H1 (cell line): ENCODE measurements at regions not wholly inside any gene's neighbourhood (a gene's known extent, or its start where the extent isn't known, plus 50 kb on each side); places are given as distances from the start of the nearest gene placed in this dataset.

ENCODE experiments used
- CTCF ChIA-PET: fragments of 300-600 bp; sonication (Branson Sonifier 250); formaldehyde crosslinking; loops from one replicate; lab custom pipeline; 2021; ENCODE audit not compliant: partially characterized antibody; lab: Charles Lee
- POLR2A ChIA-PET: fragments of 300-600 bp; sonication (Branson Sonifier 250); formaldehyde crosslinking; loops from one replicate; lab custom pipeline; 2021; ENCODE audit warnings: inconsistent platforms; ENCODE audit not compliant: partially characterized antibody; lab: Charles Lee
- DNase-seq, 2 experiments: peaks; one replicate each; pipeline versions ENCODE4 v3.0.0 to v3.0.0-alpha.2; 2010 to 2022; ENCODE audit warnings: low spot score in 2 of 2, low read depth in 1 of 2, mixed read lengths in 1 of 2
- FAIRE-seq: peaks from 2 replicates; lab custom pipeline; 2011; peaks lifted over from hg19 to GRCh38; lab: Jason Lieb, UNC
- H2AFZ ChIP-seq: 2 replicates; pipeline ENCODE4 v1.8.1; 2012; ENCODE audit warnings: low read length, inconsistent platforms
- H2AK5ac ChIP-seq: 2 replicates; pipeline ENCODE4 v1.6.1; 2013; ENCODE audit warnings: low read depth, low read length
- H2BK120ac ChIP-seq: replicated peaks from 2 replicates; pipeline ENCODE3; 2013; ENCODE audit warnings: low read depth, low read length, inconsistent platforms
- H2BK12ac ChIP-seq: 2 replicates; pipeline ENCODE4 v1.6.1; 2013; ENCODE audit warnings: low read depth, low read length
- H2BK15ac ChIP-seq: 2 replicates; pipeline ENCODE4 v1.6.1; 2013; ENCODE audit warnings: low read length
- H2BK20ac ChIP-seq: 2 replicates; pipeline ENCODE4 v1.6.1; 2013; ENCODE audit warnings: low read length
- H2BK5ac ChIP-seq: 2 replicates; pipeline ENCODE4 v1.6.1; 2013; ENCODE audit warnings: low read depth, low read length
- H3K14ac ChIP-seq: 2 replicates; pipeline ENCODE4 v1.6.1; 2013; ENCODE audit warnings: inconsistent platforms; ENCODE audit not compliant: insufficient read length
- H3K18ac ChIP-seq: 2 replicates; pipeline ENCODE4 v1.6.1; 2013; ENCODE audit warnings: low read length; ENCODE audit errors: extremely low read depth
- H3K23ac ChIP-seq: 2 replicates; pipeline ENCODE4 v1.6.1; 2013; ENCODE audit warnings: inconsistent platforms; ENCODE audit not compliant: insufficient read length
- H3K23me2 ChIP-seq: 2 replicates; pipeline ENCODE4 v1.6.1; 2013; ENCODE audit warnings: low read depth, low read length
- H3K27ac ChIP-seq: 2 replicates; pipeline ENCODE4 v1.6.1; 2011; ENCODE audit warnings: low read depth, low read length, inconsistent platforms
- H3K27me3 ChIP-seq, 4 experiments: replicated peaks in 1 of 4; 1 replicate in 1 of 4; 2 replicates in 3 of 4; pipeline versions ENCODE4 v1.6.1 to v1.8.1; 2011 to 2013; ENCODE audit warnings: low read length in 3 of 4, mild to moderate bottlenecking in 3 of 4, inconsistent platforms in 2 of 4, mixed read lengths in 2 of 4, moderate library complexity in 1 of 4; ENCODE audit not compliant: control insufficient read depth in 3 of 4, insufficient read depth in 3 of 4; ENCODE audit errors: extremely low read depth in 1 of 4
- H3K36me3 ChIP-seq, 4 experiments: 2 replicates each; pipeline versions ENCODE4 v1.6.1 to v1.8.1; 2011 to 2013; ENCODE audit warnings: mild to moderate bottlenecking in 4 of 4, low read length in 3 of 4, moderate library complexity in 2 of 4, control low read depth in 1 of 4, inconsistent platforms in 1 of 4; ENCODE audit not compliant: insufficient read depth in 4 of 4, control insufficient read depth in 2 of 4
- H3K4ac ChIP-seq: replicated peaks from 2 replicates; pipeline ENCODE3; 2013; ENCODE audit warnings: low read length, low read depth, mixed read lengths, inconsistent platforms; ENCODE audit not compliant: insufficient read length
- H3K4me1 ChIP-seq, 4 experiments: replicated peaks in 1 of 4; 1 replicate in 1 of 4; 2 replicates in 3 of 4; pipeline versions ENCODE4 v1.6.1 to v1.8.1; 2011 to 2013; ENCODE audit warnings: low read length in 3 of 4, inconsistent platforms in 2 of 4, mixed read lengths in 1 of 4; ENCODE audit not compliant: insufficient read depth in 4 of 4, control insufficient read depth in 3 of 4
- H3K4me2 ChIP-seq, 2 experiments: 2 replicates each; pipeline versions ENCODE4 v1.6.1 to v1.8.1; 2011 to 2013; ENCODE audit warnings: low read depth in 2 of 2, low read length in 2 of 2, control low read depth in 1 of 2, inconsistent platforms in 1 of 2, mild to moderate bottlenecking in 1 of 2; ENCODE audit not compliant: insufficient read depth in 1 of 2
- H3K4me3 ChIP-seq, 4 experiments: fragments of 200-600, 300-600 bp in 1 of 4; sonication (generic), shearing (Covaris generic), sonication (Bioruptor Twin) in 1 of 4; 2 replicates each; pipeline versions ENCODE4 v1.5.1 to v1.8.1; 2011 to 2016; ENCODE audit warnings: low read length in 4 of 4, low read depth in 3 of 4, control low read depth in 2 of 4, inconsistent platforms in 2 of 4, mild to moderate bottlenecking in 2 of 4, mixed read lengths in 1 of 4, moderate library complexity in 1 of 4; ENCODE audit not compliant: insufficient read depth in 2 of 4; ENCODE audit errors: extremely low read depth in 1 of 4
- H3K56ac ChIP-seq: replicated peaks from 2 replicates; pipeline ENCODE3; 2013; ENCODE audit warnings: low read depth, mild to moderate bottlenecking, mixed read lengths, low read length, inconsistent platforms; ENCODE audit not compliant: insufficient read length
- H3K79me1 ChIP-seq: 2 replicates; pipeline ENCODE4 v1.6.1; 2013; ENCODE audit warnings: low read depth, low read length, control low read depth
- H3K79me2 ChIP-seq, 2 experiments: 2 replicates each; pipeline versions ENCODE4 v1.6.1 to v1.8.1; 2012 to 2013; ENCODE audit warnings: low read length in 2 of 2, mild to moderate bottlenecking in 2 of 2, inconsistent platforms in 1 of 2; ENCODE audit not compliant: insufficient read depth in 2 of 2, control insufficient read depth in 1 of 2
- H3K9ac ChIP-seq, 4 experiments: replicated peaks in 1 of 4; 1 replicate in 1 of 4; 2 replicates in 3 of 4; pipeline versions ENCODE4 v1.6.1 to v1.8.1; 2011 to 2013; ENCODE audit warnings: low read depth in 3 of 4, low read length in 3 of 4, control low read depth in 2 of 4, mild to moderate bottlenecking in 2 of 4, moderate library complexity in 2 of 4, inconsistent platforms in 1 of 4; ENCODE audit errors: extremely low read depth in 1 of 4
- H3K9me3 ChIP-seq, 2 experiments: 2 replicates each; pipeline versions ENCODE4 v1.6.1 to v1.8.1; 2012 to 2013; ENCODE audit warnings: mild to moderate bottlenecking in 2 of 2, moderate library complexity in 2 of 2, control low read depth in 1 of 2, inconsistent platforms in 1 of 2, low read depth in 1 of 2, low read length in 1 of 2, mixed read lengths in 1 of 2; ENCODE audit not compliant: insufficient read depth in 2 of 2
- H4K20me1 ChIP-seq, 2 experiments: replicated peaks in 1 of 2; 2 replicates each; pipeline versions ENCODE3 to v1.8.1; 2011 to 2013; ENCODE audit warnings: inconsistent platforms in 2 of 2, low read length in 2 of 2, mild to moderate bottlenecking in 1 of 2; ENCODE audit not compliant: insufficient read depth in 2 of 2, control insufficient read depth in 1 of 2
- H4K5ac ChIP-seq: 2 replicates; pipeline ENCODE4 v1.6.1; 2013; ENCODE audit warnings: low read length, low read depth, mixed read lengths, inconsistent platforms; ENCODE audit not compliant: insufficient read length
- H4K8ac ChIP-seq: 2 replicates; pipeline ENCODE4 v1.8.0; 2013; ENCODE audit warnings: mild to moderate bottlenecking, moderate library complexity, low read length, inconsistent platforms; ENCODE audit not compliant: insufficient read depth; ENCODE audit errors: extremely low read depth
- H4K91ac ChIP-seq: replicated peaks from 2 replicates; pipeline ENCODE3; 2013; ENCODE audit warnings: low read length, mixed read lengths, inconsistent platforms; ENCODE audit not compliant: insufficient read length
- BRCA1 ChIP-seq: IDR thresholded peaks from 2 replicates; pipeline ENCODE4 v1.6.1; 2012; ENCODE audit warnings: low read depth, low read length, improper control_type of control experiment
- EGR1 ChIP-seq: IDR thresholded peaks from 2 replicates; pipeline ENCODE4 v1.6.1; 2011; ENCODE audit warnings: low read depth, low read length, borderline replicate concordance
- EZH2 ChIP-seq: fragments of 200-600 bp; sonication (generic); IDR thresholded peaks from 2 replicates; pipeline ENCODE4 v1.7.1; 2012; ENCODE audit warnings: low read depth, mild to moderate bottlenecking, moderate library complexity, low read length, inconsistent platforms; ENCODE audit not compliant: severe bottlenecking
- JUN ChIP-seq: IDR thresholded peaks from 2 replicates; pipeline ENCODE4 v1.6.1; 2011; ENCODE audit warnings: low read depth, mild to moderate bottlenecking, improper control_type of control experiment, low read length
- RBBP5 ChIP-seq: IDR thresholded peaks from 2 replicates; pipeline ENCODE4 v1.7.1; 2012; ENCODE audit warnings: low read depth, mild to moderate bottlenecking, inconsistent platforms, low read length, moderate library complexity, borderline replicate concordance
- RNF2 ChIP-seq: fragments of 200-900, 300-1000 bp; sonication (generic); IDR thresholded peaks from 2 replicates; pipeline ENCODE4 v1.7.1; 2016; ENCODE audit warnings: borderline replicate concordance, low read depth, mild to moderate bottlenecking, antibody characterized with exemption, low read length; ENCODE audit not compliant: poor library complexity, severe bottlenecking; ENCODE audit errors: missing control alignments
- RXRA ChIP-seq: IDR thresholded peaks from 2 replicates; pipeline ENCODE4 v1.6.1; 2011; ENCODE audit warnings: low read depth, mild to moderate bottlenecking, low read length, moderate library complexity; ENCODE audit not compliant: insufficient read depth
- SP2 ChIP-seq: IDR thresholded peaks from 2 replicates; pipeline ENCODE4 v1.6.1; 2012; ENCODE audit warnings: mild to moderate bottlenecking, low read length, inconsistent platforms
- WGBS, 2 experiments: shearing (Covaris generic) in 1 of 2; methylation state at CpG; one replicate each; pipeline versions ENCODE4 v1.1.6 to v1.1.7; 2013 to 2015; ENCODE audit warnings: low lambda C conversion rate in 2 of 2, mixed read lengths in 2 of 2, inconsistent platforms in 1 of 2, low coverage in 1 of 2, missing lambda C conversion rate in 1 of 2; ENCODE audit not compliant: insufficient replicate concordance in 2 of 2, insufficient coverage in 1 of 2, insufficient read length in 1 of 2; ENCODE audit errors: extremely low coverage in 1 of 2, missing lambda C conversion rate in 1 of 2; 5-methylcytosine and 5-hydroxymethylcytosine counted together
- TF ChIP-seq, protein P1 (sequence below): IDR thresholded peaks from 2 replicates; pipeline ENCODE4 v1.6.1; 2011; ENCODE audit warnings: low read depth, mild to moderate bottlenecking, low read length; ENCODE audit not compliant: insufficient read depth

DNA sequence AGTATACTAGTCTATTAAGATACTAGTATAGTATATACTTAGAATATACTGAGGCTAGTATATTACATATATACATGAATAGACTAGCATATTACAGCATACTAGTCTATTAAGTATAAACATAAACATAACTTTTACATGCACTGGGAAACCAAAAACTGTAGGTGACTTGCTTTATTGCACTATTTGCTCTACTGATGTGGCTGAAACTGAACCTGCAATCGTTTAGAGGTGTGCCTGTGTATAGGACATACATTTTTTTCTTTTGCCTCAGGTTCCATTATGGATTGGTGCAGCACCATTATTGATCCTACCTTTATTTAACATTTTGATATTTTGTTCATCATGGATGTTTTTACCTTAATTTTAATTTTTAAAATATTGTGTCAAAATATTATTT lies 143.2 kb upstream of the RGS6 start:
- no peak overlapping the region for H2BK12ac ChIP-seq
- FAIRE-seq: no peak
- H3K79me1 ChIP-seq: no peaks in the 10 kb centered on the region
- H3K4me2 ChIP-seq: no peak overlapping the region
- no peak overlapping the region for H4K8ac ChIP-seq
- H3K27me3 ChIP-seq: no peaks in the 10 kb centered on the region
- no peak overlapping the region for H3K4me3 ChIP-seq
- POLR2A ChIA-PET: no interaction called here
- no peaks in the 10 kb centered on the region for H3K79me2 ChIP-seq
- CTCF ChIA-PET: no interaction called here
- TF ChIP-seq EZH2 (no peak), RBBP5 (no peak), SP2 (no peak), JUN (no peak), BRCA1 (no peak), RNF2 (no peak), EGR1 (no peak), RXRA (no peak)
- TF ChIP-seq, protein P1, sequence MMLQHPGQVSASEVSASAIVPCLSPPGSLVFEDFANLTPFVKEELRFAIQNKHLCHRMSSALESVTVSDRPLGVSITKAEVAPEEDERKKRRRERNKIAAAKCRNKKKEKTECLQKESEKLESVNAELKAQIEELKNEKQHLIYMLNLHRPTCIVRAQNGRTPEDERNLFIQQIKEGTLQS: no peak
- TF ChIP-seq, all 59 proteins: peak for 0
- Histone ChIP-seq H3K23me2 (no peaks in the 10 kb centered on the region), H3K36me3 (no peaks in the 10 kb centered on the region), H3K23ac (no peak overlapping the region), H3K4ac (no peak overlapping the region), H2BK120ac (no peak overlapping the region), H2BK15ac (no peak overlapping the region), H3K56ac (no peak overlapping the region), H2BK5ac (no peak overlapping the region), H2BK20ac (no peak overlapping the region), H4K91ac (no peak overlapping the region), H4K20me1 (no peaks in the 10 kb centered on the region), H3K4me1 (no peaks in the 10 kb centered on the region), H3K14ac (no peak overlapping the region), H3K18ac (no peak overlapping the region), H2AFZ (no peak overlapping the region), H3K9me3 (no peaks in the 10 kb centered on the region), H4K5ac (no peak overlapping the region), H3K9ac (no peak overlapping the region), H2AK5ac (no peak overlapping the region), H3K27ac (no peak overlapping the region)
- 88% methylated on average over 1 of the region's 1 CpG; no CpG with 5 or more reads in 1 of the 2 experiments for WGBS, 2 experiments
- DNase-seq: no peak
